ENCODE measurements at regions not wholly inside any gene's neighbourhood (a gene's known extent, or its start where the extent isn't known, plus 50 kb on each side); places are given as distances from the start of the nearest gene placed in this dataset.

DNA sequence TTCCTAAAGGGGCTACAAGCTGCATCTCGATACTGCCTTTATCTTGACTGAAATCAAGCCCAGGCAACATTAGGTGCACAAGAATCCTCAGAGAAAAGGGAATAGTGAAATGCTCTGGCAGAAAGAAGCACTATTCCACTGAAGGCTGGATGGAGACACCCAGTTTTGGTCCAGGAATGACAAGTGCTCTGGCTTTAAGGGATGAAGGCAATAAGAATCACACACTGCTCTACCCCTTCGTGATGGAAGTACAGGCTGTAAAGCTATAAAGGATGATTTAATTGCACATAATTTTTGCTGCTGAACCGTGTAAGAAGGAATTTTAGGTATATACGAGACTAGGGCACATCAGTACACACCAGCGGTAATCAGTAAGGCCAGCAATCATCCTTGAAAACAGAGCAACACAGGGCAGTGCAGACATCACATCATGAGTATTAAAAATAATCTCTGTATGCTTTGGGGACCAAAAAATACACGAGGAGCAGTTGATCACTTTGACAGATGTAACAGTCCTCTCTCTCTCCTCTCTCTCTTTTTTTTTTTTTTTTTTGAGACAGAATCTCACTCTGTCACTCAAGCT, 414.6 kb upstream of the TBL1XR1 start:
- TF ChIP-seq, protein P1, sequence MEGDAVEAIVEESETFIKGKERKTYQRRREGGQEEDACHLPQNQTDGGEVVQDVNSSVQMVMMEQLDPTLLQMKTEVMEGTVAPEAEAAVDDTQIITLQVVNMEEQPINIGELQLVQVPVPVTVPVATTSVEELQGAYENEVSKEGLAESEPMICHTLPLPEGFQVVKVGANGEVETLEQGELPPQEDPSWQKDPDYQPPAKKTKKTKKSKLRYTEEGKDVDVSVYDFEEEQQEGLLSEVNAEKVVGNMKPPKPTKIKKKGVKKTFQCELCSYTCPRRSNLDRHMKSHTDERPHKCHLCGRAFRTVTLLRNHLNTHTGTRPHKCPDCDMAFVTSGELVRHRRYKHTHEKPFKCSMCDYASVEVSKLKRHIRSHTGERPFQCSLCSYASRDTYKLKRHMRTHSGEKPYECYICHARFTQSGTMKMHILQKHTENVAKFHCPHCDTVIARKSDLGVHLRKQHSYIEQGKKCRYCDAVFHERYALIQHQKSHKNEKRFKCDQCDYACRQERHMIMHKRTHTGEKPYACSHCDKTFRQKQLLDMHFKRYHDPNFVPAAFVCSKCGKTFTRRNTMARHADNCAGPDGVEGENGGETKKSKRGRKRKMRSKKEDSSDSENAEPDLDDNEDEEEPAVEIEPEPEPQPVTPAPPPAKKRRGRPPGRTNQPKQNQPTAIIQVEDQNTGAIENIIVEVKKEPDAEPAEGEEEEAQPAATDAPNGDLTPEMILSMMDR (IDR thresholded peaks at IDR 0.05), result no peak
- no peak for TF ChIP-seq POLR2A (IDR thresholded peaks at IDR 0.05)

All from adrenal gland (tissue), 5 donors.